SK-N-SH (cell line): ENCODE measurements at regions not wholly inside any gene's neighbourhood (a gene's known extent, or its start where the extent isn't known, plus 50 kb on each side); places are given as distances from the start of the nearest gene placed in this dataset.

Experiments
- CTCF ChIA-PET: fragments of 300-600, 350-600 bp; formaldehyde crosslinking; extraction: SDS; loops from one replicate; lab custom pipeline; 2021; lab: Yijun Ruan, JAX
- POLR2A ChIA-PET: fragments of 350-600 bp; sonication (Branson Sonifier 250); formaldehyde crosslinking; extraction: SDS; loops from one replicate; lab custom pipeline; 2020; ENCODE audit warnings: antibody characterized with exemption, inconsistent platforms; lab: Yijun Ruan, JAX
- DNase-seq: peaks from one replicate; pipeline ENCODE4 v3.0.0; 2012
- H2AFZ ChIP-seq: fragments of 200-600 bp; sonication (generic); 2 replicates; pipeline ENCODE4 v1.8.1; 2016; ENCODE audit warnings: antibody characterized with exemption, mild to moderate bottlenecking, low read depth
- H3F3A ChIP-seq: fragments of 200-600 bp; sonication (generic); replicated peaks from 2 replicates; pipeline ENCODE3; 2016; ENCODE audit warnings: antibody characterized with exemption, mild to moderate bottlenecking; ENCODE audit not compliant: insufficient read depth
- H3K27ac ChIP-seq, 2 experiments: fragments of 200-500 bp in 1 of 2; fragments of 200-600 bp in 1 of 2; sonication (Bioruptor generic) in 1 of 2; sonication (generic), shearing (Covaris generic) in 1 of 2; 2 replicates each; pipeline versions ENCODE4 v1.5.1 to v1.6.1; 2014 to 2016; ENCODE audit warnings: low read depth in 2 of 2, inconsistent platforms in 1 of 2, low read length in 1 of 2, mild to moderate bottlenecking in 1 of 2, mixed read lengths in 1 of 2
- H3K27me3 ChIP-seq: fragments of 200-600 bp; sonication (generic), shearing (Covaris generic); 2 replicates; pipeline ENCODE4 v1.6.1; 2016; ENCODE audit warnings: mixed run types; ENCODE audit not compliant: insufficient read depth
- H3K36me3 ChIP-seq, 2 experiments: fragments of 200-500 bp in 1 of 2; fragments of 200-600 bp in 1 of 2; sonication (Bioruptor generic) in 1 of 2; sonication (generic) in 1 of 2; replicated peaks in 1 of 2; 2 replicates each; pipeline versions ENCODE3 to v1.5.1; 2014 to 2016; ENCODE audit warnings: low read length in 1 of 2, mild to moderate bottlenecking in 1 of 2; ENCODE audit not compliant: insufficient read depth in 2 of 2, control insufficient read depth in 1 of 2
- H3K4me1 ChIP-seq, 2 experiments: fragments of 200-500 bp in 1 of 2; fragments of 200-600 bp in 1 of 2; sonication (Bioruptor generic) in 1 of 2; sonication (generic), shearing (Covaris generic) in 1 of 2; 2 replicates each; pipeline versions ENCODE4 v1.5.1 to v1.6.1; 2014 to 2016; ENCODE audit warnings: low read depth in 1 of 2, low read length in 1 of 2, mixed run types in 1 of 2; ENCODE audit not compliant: insufficient read depth in 2 of 2, control insufficient read depth in 1 of 2
- H3K4me2 ChIP-seq: fragments of 200-600 bp; sonication (generic), shearing (Covaris generic); 2 replicates; pipeline ENCODE4 v1.6.1; 2017; ENCODE audit warnings: mixed run types
- H3K4me3 ChIP-seq, 2 experiments: fragments of 200-500 bp in 1 of 2; fragments of 200-600 bp in 1 of 2; sonication (Bioruptor generic) in 1 of 2; sonication (generic), shearing (Covaris generic) in 1 of 2; 2 replicates each; pipeline versions ENCODE4 v1.5.1 to v1.8.1; 2014 to 2016; ENCODE audit warnings: low read depth in 2 of 2, inconsistent platforms in 1 of 2, low read length in 1 of 2, mild to moderate bottlenecking in 1 of 2, mixed read lengths in 1 of 2, moderate library complexity in 1 of 2
- H3K79me2 ChIP-seq: fragments of 200-600 bp; sonication (generic); 2 replicates; pipeline ENCODE4 v1.8.1; 2017; ENCODE audit warnings: mild to moderate bottlenecking; ENCODE audit not compliant: insufficient read depth
- H3K9ac ChIP-seq: fragments of 200-600 bp; sonication (generic); 2 replicates; pipeline ENCODE4 v1.6.1; 2017; ENCODE audit warnings: mixed run types
- H3K9me2 ChIP-seq: fragments of 200-600 bp; sonication (generic); 2 replicates; pipeline ENCODE4 v1.6.1; 2017; ENCODE audit warnings: mixed run types
- H3K9me3 ChIP-seq: fragments of 200-600 bp; sonication (generic); 2 replicates; pipeline ENCODE4 v1.6.1; 2017; ENCODE audit warnings: mixed run types, mild to moderate bottlenecking, moderate library complexity
- H4K20me1 ChIP-seq: fragments of 200-600 bp; sonication (generic); 2 replicates; pipeline ENCODE4 v1.6.1; 2017; ENCODE audit warnings: mild to moderate bottlenecking, mixed run types; ENCODE audit not compliant: insufficient read depth
- CHD2 ChIP-seq: fragments of 150-350 bp; IDR thresholded peaks from 2 replicates; pipeline ENCODE4 v1.6.1; 2018; ENCODE audit warnings: low read length; ENCODE audit not compliant: partially characterized antibody
- ELF1 ChIP-seq: IDR thresholded peaks from 2 replicates; pipeline ENCODE4 v1.4.0; 2012
- EP300 ChIP-seq, 2 experiments: IDR thresholded peaks; 2 replicates each; pipeline versions ENCODE4 v1.4.0 to v1.6.1; 2012; ENCODE audit warnings: borderline replicate concordance in 1 of 2, low read depth in 1 of 2, low read length in 1 of 2
- EZH2phosphoT487 ChIP-seq: fragments of 200-600 bp; sonication (generic); IDR thresholded peaks from 2 replicates; pipeline ENCODE4 v1.6.1; 2017; ENCODE audit warnings: low read depth, mixed run types, mild to moderate bottlenecking, antibody characterized with exemption, moderate library complexity, borderline replicate concordance
- FOXJ3 ChIP-seq: sonication (generic); formaldehyde crosslinking; IDR thresholded peaks from 2 replicates; pipeline ENCODE4 v1.5.1; 2020; ENCODE audit warnings: mild to moderate bottlenecking, missing genetic modification reagents
- GABPA ChIP-seq: IDR thresholded peaks from 2 replicates; pipeline ENCODE4 v1.4.0; 2012; ENCODE audit warnings: low read depth, mild to moderate bottlenecking
- GATA2 ChIP-seq: sonication (generic); formaldehyde crosslinking; IDR thresholded peaks from 2 replicates; pipeline ENCODE4 v1.5.0; 2020; ENCODE audit warnings: mild to moderate bottlenecking, missing genetic modification reagents
- IRF3 ChIP-seq: fragments of 150-350 bp; IDR thresholded peaks from 2 replicates; pipeline ENCODE4 v1.6.1; 2016; ENCODE audit warnings: mild to moderate bottlenecking, low read depth, low read length
- NFIC ChIP-seq: IDR thresholded peaks from 2 replicates; pipeline ENCODE4 v1.4.0; 2012; ENCODE audit warnings: borderline replicate concordance
- POLR2AphosphoS5 ChIP-seq: IDR thresholded peaks from 2 replicates; pipeline ENCODE4 v1.6.1; 2012; ENCODE audit warnings: low read depth, low read length
- RXRA ChIP-seq: IDR thresholded peaks from 2 replicates; pipeline ENCODE4 v1.4.0; 2012; ENCODE audit warnings: low read depth, mild to moderate bottlenecking, borderline replicate concordance
- SIN3A ChIP-seq: IDR thresholded peaks from 2 replicates; pipeline ENCODE4 v1.6.1; 2012; ENCODE audit warnings: low read depth, mild to moderate bottlenecking, low read length, moderate library complexity, borderline replicate concordance
- SMC3 ChIP-seq: IDR thresholded peaks from 2 replicates; pipeline ENCODE4 v1.6.1; 2012; ENCODE audit warnings: low read depth, low read length, improper control_type of control experiment
- TCF12 ChIP-seq: IDR thresholded peaks from 2 replicates; pipeline ENCODE4 v1.4.0; 2012
- WGBS: methylation state at CpG from one replicate; pipeline ENCODE4 v1.1.6; 2017; ENCODE audit warnings: low lambda C conversion rate; 5-methylcytosine and 5-hydroxymethylcytosine counted together
- TF ChIP-seq, protein P1 (sequence below): IDR thresholded peaks from 2 replicates; pipeline ENCODE4 v1.4.0; 2012; ENCODE audit warnings: low read depth, borderline replicate concordance
- TF ChIP-seq, protein P2 (sequence below): fragments of 200-600 bp; sonication (generic); IDR thresholded peaks from 2 replicates; pipeline ENCODE4 v1.6.1; 2017; ENCODE audit warnings: antibody characterized with exemption, mild to moderate bottlenecking, moderate library complexity

GRCh38 chr15:97077975-97078374, 747.5 kb downstream of the NR2F2 start:
- Histone ChIP-seq H3K9me2 (no peaks in the 10 kb centered on the region), H3K4me1 (peaks cover 0 to 17% of the 10 kb centered on the region in 2 experiments; a peak in 1 of 4 replicates), H2AFZ (no peak overlapping the region), H3K4me3 (no peak overlapping the region), H3K27ac (no peak overlapping the region), H4K20me1 (no peaks in the 10 kb centered on the region), H3K36me3 (no peaks in the 10 kb centered on the region), H3K9ac (no peak overlapping the region), H3F3A (no peaks in the 10 kb centered on the region), H3K79me2 (no peaks in the 10 kb centered on the region), H3K27me3 (no peaks in the 10 kb centered on the region), H3K9me3 (no peaks in the 10 kb centered on the region), H3K4me2 (no peak overlapping the region)
- ChIA-PET POLR2A (no interaction called here), CTCF (no interaction called here)
- 0% methylated on average over 2 of the region's 2 CpGs for WGBS
- DNase-seq = no peak
- TF ChIP-seq NFIC = no peak
- TF ChIP-seq ELF1 = no peak
- no peak for TF ChIP-seq EP300 (IDR thresholded peaks at IDR 0.05; ENCODE audit: borderline replicate concordance in 1 of 2, low read depth in 1 of 2, low read length in 1 of 2)
- no peak for TF ChIP-seq CHD2
- TF ChIP-seq SIN3A = no peak
- no peak for TF ChIP-seq FOXJ3
- TF ChIP-seq, protein P1, sequence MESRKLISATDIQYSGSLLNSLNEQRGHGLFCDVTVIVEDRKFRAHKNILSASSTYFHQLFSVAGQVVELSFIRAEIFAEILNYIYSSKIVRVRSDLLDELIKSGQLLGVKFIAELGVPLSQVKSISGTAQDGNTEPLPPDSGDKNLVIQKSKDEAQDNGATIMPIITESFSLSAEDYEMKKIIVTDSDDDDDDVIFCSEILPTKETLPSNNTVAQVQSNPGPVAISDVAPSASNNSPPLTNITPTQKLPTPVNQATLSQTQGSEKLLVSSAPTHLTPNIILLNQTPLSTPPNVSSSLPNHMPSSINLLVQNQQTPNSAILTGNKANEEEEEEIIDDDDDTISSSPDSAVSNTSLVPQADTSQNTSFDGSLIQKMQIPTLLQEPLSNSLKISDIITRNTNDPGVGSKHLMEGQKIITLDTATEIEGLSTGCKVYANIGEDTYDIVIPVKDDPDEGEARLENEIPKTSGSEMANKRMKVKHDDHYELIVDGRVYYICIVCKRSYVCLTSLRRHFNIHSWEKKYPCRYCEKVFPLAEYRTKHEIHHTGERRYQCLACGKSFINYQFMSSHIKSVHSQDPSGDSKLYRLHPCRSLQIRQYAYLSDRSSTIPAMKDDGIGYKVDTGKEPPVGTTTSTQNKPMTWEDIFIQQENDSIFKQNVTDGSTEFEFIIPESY = no peak
- TF ChIP-seq TCF12 = no peak
- TF ChIP-seq EZH2phosphoT487 = no peak
- TF ChIP-seq GABPA = no peak
- TF ChIP-seq, protein P2, sequence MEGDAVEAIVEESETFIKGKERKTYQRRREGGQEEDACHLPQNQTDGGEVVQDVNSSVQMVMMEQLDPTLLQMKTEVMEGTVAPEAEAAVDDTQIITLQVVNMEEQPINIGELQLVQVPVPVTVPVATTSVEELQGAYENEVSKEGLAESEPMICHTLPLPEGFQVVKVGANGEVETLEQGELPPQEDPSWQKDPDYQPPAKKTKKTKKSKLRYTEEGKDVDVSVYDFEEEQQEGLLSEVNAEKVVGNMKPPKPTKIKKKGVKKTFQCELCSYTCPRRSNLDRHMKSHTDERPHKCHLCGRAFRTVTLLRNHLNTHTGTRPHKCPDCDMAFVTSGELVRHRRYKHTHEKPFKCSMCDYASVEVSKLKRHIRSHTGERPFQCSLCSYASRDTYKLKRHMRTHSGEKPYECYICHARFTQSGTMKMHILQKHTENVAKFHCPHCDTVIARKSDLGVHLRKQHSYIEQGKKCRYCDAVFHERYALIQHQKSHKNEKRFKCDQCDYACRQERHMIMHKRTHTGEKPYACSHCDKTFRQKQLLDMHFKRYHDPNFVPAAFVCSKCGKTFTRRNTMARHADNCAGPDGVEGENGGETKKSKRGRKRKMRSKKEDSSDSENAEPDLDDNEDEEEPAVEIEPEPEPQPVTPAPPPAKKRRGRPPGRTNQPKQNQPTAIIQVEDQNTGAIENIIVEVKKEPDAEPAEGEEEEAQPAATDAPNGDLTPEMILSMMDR = no peak
- TF ChIP-seq POLR2AphosphoS5 = no peak
- no peak for TF ChIP-seq IRF3
- TF ChIP-seq RXRA = no peak
- no peak for TF ChIP-seq SMC3
- TF ChIP-seq GATA2 (CRISPR knock-in tag) = no peak
